ENCODE measurements at regions not wholly inside any gene's neighbourhood (a gene's known extent, or its start where the extent isn't known, plus 50 kb on each side); places are given as distances from the start of the nearest gene placed in this dataset.

GRCh38 chr12:88698471-88698870 is 118.2 kb upstream of the KITLG start:
- no peak for TF ChIP-seq CTCF (IDR thresholded peaks at IDR 0.05; ENCODE audit: insufficient read depth, low read depth, low read length, missing control alignments)
- H3K4me3 ChIP-seq (ENCODE audit: low read depth, low read length) = no peak overlapping the region
- DNase-seq (ENCODE audit: low read depth) = no peak

GRCh38 chr12:88693837-88694445 is 113.7 kb upstream of the KITLG start:
- H3K4me3 ChIP-seq (ENCODE audit: low read depth, low read length) = no peak overlapping the region
- DNase-seq (ENCODE audit: low read depth) = no peak
- TF ChIP-seq CTCF (IDR thresholded peaks at IDR 0.05; ENCODE audit: insufficient read depth, low read depth, low read length, missing control alignments) = no peak

- TF ChIP-seq CTCF (IDR thresholded peaks at IDR 0.05; ENCODE audit: insufficient read depth, low read depth, low read length, missing control alignments) = no peak
- no peak for DNase-seq (ENCODE audit: low read depth)
Measured at GRCh38 chr12:88691811-88692210, 111.5 kb upstream of the KITLG start.

GRCh38 chr12:88684610-88685009 is 104.3 kb upstream of the KITLG start:
- DNase-seq (ENCODE audit: low read depth) = no peak
- TF ChIP-seq CTCF (IDR thresholded peaks at IDR 0.05; ENCODE audit: insufficient read depth, low read depth, low read length, missing control alignments) = no peak
- no peak overlapping the region for H3K4me3 ChIP-seq (ENCODE audit: low read depth, low read length)

More at GRCh38 chr12:88691811-88692210, 111.5 kb upstream of the KITLG start:
- no peak overlapping the region for H3K4me3 ChIP-seq (ENCODE audit: low read depth, low read length)

- no peak for TF ChIP-seq CTCF (IDR thresholded peaks at IDR 0.05; ENCODE audit: insufficient read depth, low read depth, low read length, missing control alignments)
- DNase-seq (ENCODE audit: low read depth) = no peak
- no peak overlapping the region for H3K4me3 ChIP-seq (ENCODE audit: low read depth, low read length)
Measured at GRCh38 chr12:88684170-88684569, 103.9 kb upstream of the KITLG start.

- no peak for TF ChIP-seq CTCF (IDR thresholded peaks at IDR 0.05; ENCODE audit: insufficient read depth, low read depth, low read length, missing control alignments)
- no peak for DNase-seq (ENCODE audit: low read depth)
- no peak overlapping the region for H3K4me3 ChIP-seq (ENCODE audit: low read depth, low read length)
Measured at GRCh38 chr12:88683628-88684027, 103.4 kb upstream of the KITLG start.

GRCh38 chr12:88681271-88681670 is 101.0 kb upstream of the KITLG start:
- no peak for DNase-seq (ENCODE audit: low read depth)
- no peak overlapping the region for H3K4me3 ChIP-seq (ENCODE audit: low read depth, low read length)
- TF ChIP-seq CTCF (IDR thresholded peaks at IDR 0.05; ENCODE audit: insufficient read depth, low read depth, low read length, missing control alignments) = no peak

All from GM12865 (cell line).